Dendritic cell treated with granulocyte-macrophage colony-stimulating factor and Interleukin-4, amounts not matched to agents 40 ng/mL and 50 ng/mL, for 4 days (primary cell): ENCODE measurements at regions not wholly inside any gene's neighbourhood (a gene's known extent, or its start where the extent isn't known, plus 50 kb on each side); places are given as distances from the start of the nearest gene placed in this dataset.

ENCODE experiments used
- H3K27ac Mint-ChIP-seq: one replicate; pipeline ENCODE4 v1.8.0; 2022; ENCODE audit warnings: mild to moderate bottlenecking, mixed read lengths
- H3K27me3 Mint-ChIP-seq: one replicate; pipeline ENCODE4 v1.8.0; 2022; ENCODE audit warnings: mild to moderate bottlenecking, mixed read lengths
- H3K36me3 Mint-ChIP-seq: one replicate; pipeline ENCODE4 v1.8.0; 2022; ENCODE audit warnings: low read depth, mixed read lengths
- H3K4me1 Mint-ChIP-seq: one replicate; pipeline ENCODE4 v1.8.0; 2022; ENCODE audit warnings: low read depth, mixed read lengths
- H3K4me3 Mint-ChIP-seq: one replicate; pipeline ENCODE4 v1.8.0; 2022; ENCODE audit warnings: mild to moderate bottlenecking, moderate library complexity, mixed read lengths
- H3K9me3 Mint-ChIP-seq: one replicate; pipeline ENCODE4 v1.8.0; 2022; ENCODE audit warnings: mixed read lengths
- intact Hi-C: fragments of 100-400 bp; cut with micrococcal nuclease; formaldehyde crosslinking; loops from one replicate; pipeline ENCODE4 v1.15.0; 2022

GRCh38 chr1:214777364-214777763 lies 174.4 kb downstream of the CENPF start:
- intact Hi-C loops = no loop called here
- H3K27me3 Mint-ChIP-seq = no peaks in the 10 kb centered on the region

GRCh38 chr1:214791961-214792360 lies 189.0 kb downstream of the CENPF start:
- H3K27ac Mint-ChIP-seq = no peak overlapping the region
- intact Hi-C loops = no loop called here
- no peaks in the 10 kb centered on the region for H3K36me3 Mint-ChIP-seq
- peaks cover 12% of the 10 kb centered on the region for H3K9me3 Mint-ChIP-seq
- no peaks in the 10 kb centered on the region for H3K27me3 Mint-ChIP-seq
- no peaks in the 10 kb centered on the region for H3K4me1 Mint-ChIP-seq
- no peak overlapping the region for H3K4me3 Mint-ChIP-seq

More at GRCh38 chr1:214777364-214777763, 174.4 kb downstream of the CENPF start:
- no peak overlapping the region for H3K4me3 Mint-ChIP-seq
- no peaks in the 10 kb centered on the region for H3K36me3 Mint-ChIP-seq
- H3K9me3 Mint-ChIP-seq = peaks cover 18% of the 10 kb centered on the region
- no peaks in the 10 kb centered on the region for H3K4me1 Mint-ChIP-seq
- H3K27ac Mint-ChIP-seq = no peak overlapping the region

GRCh38 chr1:214792527-214793186 lies 189.7 kb downstream of the CENPF start:
- Mint-ChIP-seq H3K27ac (no peak overlapping the region), H3K9me3 (peaks cover 12% of the 10 kb centered on the region), H3K4me3 (no peak overlapping the region), H3K27me3 (no peaks in the 10 kb centered on the region), H3K4me1 (no peaks in the 10 kb centered on the region), H3K36me3 (no peaks in the 10 kb centered on the region)
- intact Hi-C loops = no loop called here

DNA sequence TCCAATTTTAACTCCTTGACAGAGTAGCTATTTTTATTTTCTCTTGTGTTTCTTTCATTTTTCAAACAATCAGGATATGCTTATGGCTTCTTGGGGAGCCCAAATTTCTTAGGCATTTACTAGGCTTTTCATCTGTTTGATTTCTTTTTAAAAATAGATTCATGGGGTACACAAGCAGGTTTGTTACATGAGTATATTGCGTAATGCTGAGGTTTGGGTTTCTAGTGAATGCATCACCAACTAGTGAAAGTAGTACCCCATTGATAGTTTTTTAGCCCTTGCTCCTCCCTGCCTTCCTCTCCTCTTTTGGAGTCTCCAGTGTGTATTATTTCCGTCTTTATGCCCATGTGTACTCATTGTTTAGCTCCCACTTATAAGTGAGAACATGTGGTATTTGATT lies 190.7 kb downstream of the CENPF start:
- H3K27ac Mint-ChIP-seq = no peak overlapping the region
- H3K9me3 Mint-ChIP-seq = peaks cover 16% of the 10 kb centered on the region
- intact Hi-C loops = no loop called here
- no peak overlapping the region for H3K4me3 Mint-ChIP-seq
- no peaks in the 10 kb centered on the region for H3K27me3 Mint-ChIP-seq
- H3K4me1 Mint-ChIP-seq = no peaks in the 10 kb centered on the region
- H3K36me3 Mint-ChIP-seq = no peaks in the 10 kb centered on the region

DNA sequence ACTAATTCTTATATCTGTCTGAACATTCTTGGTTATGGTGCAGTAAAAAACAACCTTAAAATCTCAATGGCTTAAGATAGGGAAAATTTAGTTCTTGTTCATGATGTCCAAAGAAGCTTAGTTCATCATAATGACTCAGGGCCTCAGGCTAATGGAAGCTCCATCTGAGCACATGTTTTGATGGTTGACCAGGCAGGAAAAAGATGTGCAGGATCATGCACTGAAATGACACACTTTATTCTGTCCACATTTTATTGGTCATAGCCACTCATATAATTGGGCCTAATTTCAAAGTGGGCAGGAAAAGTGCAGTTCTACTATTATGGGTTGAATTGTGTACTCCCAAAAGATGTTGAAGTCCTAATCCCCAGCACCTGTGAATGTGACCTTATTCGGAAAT lies 198.2 kb downstream of the CENPF start:
- Mint-ChIP-seq H3K4me3 (no peak overlapping the region), H3K27ac (no peak overlapping the region), H3K4me1 (no peaks in the 10 kb centered on the region), H3K36me3 (no peaks in the 10 kb centered on the region), H3K9me3 (peaks cover 35% of the 10 kb centered on the region), H3K27me3 (no peaks in the 10 kb centered on the region)
- intact Hi-C loops = no loop called here

DNA sequence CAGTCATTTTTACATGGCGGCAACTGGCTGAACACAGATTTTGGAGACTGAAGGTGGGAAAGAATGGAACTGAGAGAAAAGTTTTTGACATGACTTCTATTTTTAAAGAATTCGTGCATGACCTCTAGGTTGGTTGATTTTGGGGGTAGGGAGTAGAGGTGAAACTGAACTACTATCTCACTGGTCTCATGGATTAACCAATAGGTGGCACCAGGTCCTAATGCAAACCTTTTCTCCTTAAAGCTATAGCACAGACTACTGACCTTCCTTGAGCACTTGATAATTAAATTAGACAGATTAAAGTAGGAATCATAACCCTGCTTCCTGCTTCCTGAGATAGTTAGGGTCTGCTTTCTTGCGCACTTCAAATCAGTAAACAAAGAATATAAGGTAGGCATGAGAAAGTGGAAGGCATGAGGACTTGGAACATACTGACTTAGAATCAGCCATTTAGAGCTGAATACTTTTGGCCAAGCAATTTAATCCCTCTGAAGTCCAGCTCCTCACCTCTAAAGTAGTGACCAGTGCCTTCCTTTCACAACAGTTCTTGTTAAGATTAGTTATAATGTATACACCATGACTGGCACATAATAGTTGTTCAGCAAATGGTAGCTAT lies 206.0 kb downstream of the CENPF start:
- H3K36me3 Mint-ChIP-seq = no peaks in the 10 kb centered on the region
- no peaks in the 10 kb centered on the region for H3K27me3 Mint-ChIP-seq
- intact Hi-C loops = no loop called here
- no peaks in the 10 kb centered on the region for H3K4me1 Mint-ChIP-seq
- H3K4me3 Mint-ChIP-seq = no peak overlapping the region
- H3K27ac Mint-ChIP-seq = no peak overlapping the region
- H3K9me3 Mint-ChIP-seq = peaks cover 43% of the 10 kb centered on the region

DNA sequence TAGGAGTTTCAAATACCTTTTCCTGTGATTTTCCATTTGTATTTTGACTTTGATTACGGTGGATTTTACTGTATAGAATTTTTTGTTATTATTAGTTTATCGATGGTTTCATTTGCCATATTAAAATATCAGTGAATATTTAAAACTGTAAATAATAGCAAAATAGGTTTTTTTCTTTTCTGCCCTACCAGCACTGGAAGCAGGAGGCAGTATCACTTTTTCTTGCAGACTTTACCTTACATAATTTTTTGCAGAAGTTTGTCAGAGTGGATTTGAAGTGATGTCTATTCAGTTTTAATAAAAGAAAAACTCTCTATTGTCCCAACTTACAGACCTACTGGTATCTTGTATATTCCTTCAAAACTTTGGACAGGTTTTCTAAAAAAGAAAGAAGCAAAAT lies 213.6 kb downstream of the CENPF start:
- no peaks in the 10 kb centered on the region for H3K4me1 Mint-ChIP-seq
- intact Hi-C loops = no loop called here
- H3K36me3 Mint-ChIP-seq = no peaks in the 10 kb centered on the region
- H3K4me3 Mint-ChIP-seq = no peak overlapping the region
- peaks cover 10% of the 10 kb centered on the region for H3K9me3 Mint-ChIP-seq
- no peak overlapping the region for H3K27ac Mint-ChIP-seq
- H3K27me3 Mint-ChIP-seq = no peaks in the 10 kb centered on the region

DNA sequence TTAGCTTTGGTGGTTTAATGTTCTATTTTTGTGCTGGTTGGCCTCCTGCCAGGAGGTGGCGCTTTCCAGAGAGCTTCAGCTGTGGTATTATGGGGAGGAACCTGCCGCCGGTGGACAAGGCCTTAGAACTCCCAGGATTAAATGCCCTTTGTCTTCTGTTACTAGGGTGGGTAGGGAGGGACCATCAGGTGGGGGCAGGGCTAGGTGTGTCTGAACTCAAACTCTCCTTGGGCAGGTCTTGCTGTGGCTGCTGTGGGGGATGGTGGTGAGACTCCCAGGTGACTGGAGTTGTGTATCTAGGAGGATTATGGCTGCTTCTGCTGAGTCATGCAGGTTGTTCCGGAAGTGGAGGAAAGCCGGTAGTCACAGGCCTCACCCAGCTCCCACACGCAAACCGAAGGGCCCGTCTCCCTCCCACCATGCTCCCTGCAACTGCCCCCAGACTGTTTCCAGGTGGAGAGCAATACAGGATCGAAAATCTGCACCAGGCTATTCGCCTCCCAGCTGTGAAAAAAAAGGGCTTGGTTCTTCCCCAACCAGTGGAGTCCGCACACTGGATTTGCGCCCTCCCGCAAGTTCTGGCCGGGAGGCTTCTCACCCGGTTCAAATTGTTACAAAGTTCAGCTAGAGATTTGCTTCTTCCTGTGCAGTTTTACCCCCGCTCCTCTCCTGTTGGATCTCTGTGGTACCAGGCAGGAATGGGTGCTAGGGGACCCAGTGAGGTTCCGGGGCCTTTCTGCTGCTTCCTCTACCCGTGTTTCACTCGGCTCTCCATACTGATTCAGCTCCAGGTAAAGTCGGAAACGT lies 220.5 kb downstream of the CENPF start:
- Mint-ChIP-seq H3K36me3 (no peaks in the 10 kb centered on the region), H3K27ac (no peak overlapping the region), H3K9me3 (no peaks in the 10 kb centered on the region), H3K27me3 (no peaks in the 10 kb centered on the region), H3K4me1 (no peaks in the 10 kb centered on the region), H3K4me3 (no peak overlapping the region)
- intact Hi-C loops = loop anchor here (5.0 kb wide), 1 partner anchor 704 kb away; no protein-coding TSS in a partner anchor

GRCh38 chr1:214824763-214825162 lies 221.8 kb downstream of the CENPF start:
- intact Hi-C loops = loop anchor here (5.0 kb wide), 1 partner anchor 703 kb away; no protein-coding TSS in a partner anchor
- no peaks in the 10 kb centered on the region for H3K36me3 Mint-ChIP-seq
- H3K4me3 Mint-ChIP-seq = no peak overlapping the region
- no peaks in the 10 kb centered on the region for H3K27me3 Mint-ChIP-seq
- no peak overlapping the region for H3K27ac Mint-ChIP-seq
- no peaks in the 10 kb centered on the region for H3K4me1 Mint-ChIP-seq
- H3K9me3 Mint-ChIP-seq = no peaks in the 10 kb centered on the region

GRCh38 chr1:214826619-214827018 lies 223.6 kb downstream of the CENPF start:
- Mint-ChIP-seq H3K4me1 (no peaks in the 10 kb centered on the region), H3K27me3 (no peaks in the 10 kb centered on the region), H3K27ac (no peak overlapping the region), H3K36me3 (no peaks in the 10 kb centered on the region), H3K9me3 (no peaks in the 10 kb centered on the region), H3K4me3 (no peak overlapping the region)
- intact Hi-C loops = no loop called here

- Mint-ChIP-seq H3K9me3 (no peaks in the 10 kb centered on the region), H3K27me3 (no peaks in the 10 kb centered on the region), H3K36me3 (no peaks in the 10 kb centered on the region), H3K4me3 (no peak overlapping the region), H3K4me1 (no peaks in the 10 kb centered on the region), H3K27ac (no peak overlapping the region)
- intact Hi-C loops = no loop called here
Observed at GRCh38 chr1:214827883-214828282, 224.9 kb downstream of the CENPF start.

- intact Hi-C loops = no loop called here
- H3K27ac Mint-ChIP-seq = no peak overlapping the region
- H3K27me3 Mint-ChIP-seq = no peaks in the 10 kb centered on the region
- no peaks in the 10 kb centered on the region for H3K9me3 Mint-ChIP-seq
- H3K4me3 Mint-ChIP-seq = no peak overlapping the region
- no peaks in the 10 kb centered on the region for H3K36me3 Mint-ChIP-seq
- H3K4me1 Mint-ChIP-seq = no peaks in the 10 kb centered on the region
Observed at GRCh38 chr1:214830941-214831340, 227.9 kb downstream of the CENPF start.

GRCh38 chr1:214831956-214832355 lies 229.0 kb downstream of the CENPF start:
- Mint-ChIP-seq H3K36me3 (no peaks in the 10 kb centered on the region), H3K9me3 (no peaks in the 10 kb centered on the region), H3K4me1 (no peaks in the 10 kb centered on the region), H3K27ac (no peak overlapping the region), H3K27me3 (no peaks in the 10 kb centered on the region), H3K4me3 (no peak overlapping the region)
- intact Hi-C loops = no loop called here

DNA sequence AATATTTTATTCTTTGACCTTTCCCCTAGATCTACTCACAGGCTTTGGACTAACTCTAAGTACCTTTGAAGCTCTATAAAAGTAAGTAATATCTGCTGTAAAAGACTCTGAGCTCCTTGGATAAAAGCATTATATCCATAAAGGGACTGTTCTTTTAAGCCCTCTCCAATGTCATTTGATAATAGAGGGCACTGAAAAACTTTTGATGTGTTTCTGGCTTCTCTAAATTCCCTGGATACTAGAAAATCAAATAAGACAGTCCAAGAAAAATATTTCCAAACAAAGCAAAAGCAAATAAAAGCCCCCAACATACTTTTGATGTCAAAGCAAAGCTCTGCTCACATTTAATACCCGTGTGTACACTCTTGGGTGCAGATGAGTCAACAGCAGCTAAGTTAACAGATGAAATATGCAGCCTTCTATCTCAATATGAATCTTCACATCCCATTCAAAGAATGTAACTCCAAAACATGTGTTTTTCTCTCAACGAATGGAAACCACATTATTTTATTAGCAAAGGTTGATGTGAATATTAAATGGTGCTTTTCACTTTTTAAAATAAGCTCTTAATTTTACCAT lies 230.3 kb downstream of the CENPF start:
- intact Hi-C loops = no loop called here
- H3K4me1 Mint-ChIP-seq = no peaks in the 10 kb centered on the region
- H3K9me3 Mint-ChIP-seq = no peaks in the 10 kb centered on the region
- no peak overlapping the region for H3K27ac Mint-ChIP-seq
- no peaks in the 10 kb centered on the region for H3K36me3 Mint-ChIP-seq
- no peaks in the 10 kb centered on the region for H3K27me3 Mint-ChIP-seq
- no peak overlapping the region for H3K4me3 Mint-ChIP-seq
